T-cell (primary cell): ENCODE measurements at regions not wholly inside any gene's neighbourhood (a gene's known extent, or its start where the extent isn't known, plus 50 kb on each side); places are given as distances from the start of the nearest gene placed in this dataset.

Experiments
- ATAC-seq, 4 experiments: fragments of 200-7000 bp in 3 of 4; fragments of 150-1000 bp in 1 of 4; cut with Tn5 transposase; replicated peaks in 1 of 4; 1 replicate in 3 of 4; 2 replicates in 1 of 4; pipeline ENCODE4 v1.10.0; 2021; ENCODE audit warnings: moderate library complexity in 3 of 4, mild to moderate bottlenecking in 2 of 4, moderate number of reproducible peaks in 1 of 4
- CTCF ChIA-PET, 2 donors: fragments of 300-600 bp; sonication (Branson Sonifier 250); formaldehyde crosslinking; loops; one replicate each; lab custom pipeline; 2022; ENCODE audit warnings: antibody characterized with exemption in 2 of 2; lab: Charles Lee
- POLR2A ChIA-PET, 2 donors: fragments of 300-600 bp; sonication (Branson Sonifier 250); formaldehyde crosslinking; loops; one replicate each; lab custom pipeline; 2022; ENCODE audit warnings: antibody characterized with exemption in 2 of 2; lab: Charles Lee
- DNase-seq, 35 experiments: peaks; one replicate each; pipeline versions ENCODE4 v3.0.0 to v3.0.0-alpha.2; 2013 to 2023
- H3K27ac ChIP-seq: one replicate; pipeline ENCODE4 v1.5.1; 2013; ENCODE audit warnings: low read length
- H3K27me3 ChIP-seq, 2 experiments: replicated peaks in 1 of 2; 1 replicate in 1 of 2; 2 replicates in 1 of 2; pipeline versions ENCODE4 v1.6.1 to v1.7.0; 2013; ENCODE audit warnings: low read length in 1 of 2, mixed read lengths in 1 of 2; ENCODE audit not compliant: control insufficient read depth in 2 of 2, insufficient read depth in 2 of 2; ENCODE audit errors: extremely low read depth in 1 of 2
- H3K36me3 ChIP-seq, 2 donors: 1 replicate in 1 of 2; 2 replicates in 1 of 2; pipeline versions ENCODE4 v1.6.1 to v1.7.0; 2013; ENCODE audit warnings: low read length in 1 of 2; ENCODE audit not compliant: control insufficient read depth in 2 of 2, insufficient read depth in 1 of 2; ENCODE audit errors: extremely low read depth in 1 of 2
- H3K4me1 ChIP-seq, 2 experiments: 1 replicate in 1 of 2; 2 replicates in 1 of 2; pipeline versions ENCODE4 v1.6.1 to v1.7.0; 2013; ENCODE audit warnings: low read length in 2 of 2, mixed read lengths in 1 of 2; ENCODE audit not compliant: insufficient read depth in 2 of 2, control insufficient read depth in 1 of 2; ENCODE audit errors: extremely low read depth in 1 of 2
- H3K4me3 ChIP-seq, 2 donors: 1 replicate in 1 of 2; 2 replicates in 1 of 2; pipeline versions ENCODE4 v1.5.1 to v1.7.0; 2013; ENCODE audit warnings: mild to moderate bottlenecking in 2 of 2, low read length in 1 of 2, moderate library complexity in 1 of 2; ENCODE audit not compliant: control insufficient read depth in 1 of 2; ENCODE audit errors: extremely low read depth in 1 of 2
- H3K9me3 ChIP-seq: 2 replicates; pipeline ENCODE4 v1.7.0; 2013
- H3K27ac Mint-ChIP-seq, 2 donors: one replicate each; pipeline ENCODE4 v1.8.0; 2020 to 2021; ENCODE audit warnings: mild to moderate bottlenecking in 2 of 2, mixed read lengths in 2 of 2
- H3K27me3 Mint-ChIP-seq, 2 donors: one replicate each; pipeline ENCODE4 v1.8.0; 2021 to 2022; ENCODE audit warnings: mixed read lengths in 2 of 2
- H3K36me3 Mint-ChIP-seq: one replicate; pipeline ENCODE4 v1.8.0; 2021; ENCODE audit warnings: mixed read lengths
- H3K4me1 Mint-ChIP-seq, 3 donors: one replicate each; pipeline ENCODE4 v1.8.0; 2020 to 2022; ENCODE audit warnings: mixed read lengths in 3 of 3, mild to moderate bottlenecking in 1 of 3
- H3K4me3 Mint-ChIP-seq, 3 donors: one replicate each; pipeline ENCODE4 v1.8.0; 2020 to 2022; ENCODE audit warnings: mild to moderate bottlenecking in 3 of 3, mixed read lengths in 3 of 3, moderate library complexity in 3 of 3
- H3K9me3 Mint-ChIP-seq, 3 donors: one replicate each; pipeline ENCODE4 v1.8.0; 2020 to 2022; ENCODE audit warnings: mixed read lengths in 3 of 3
- WGBS: methylation state at CpG from one replicate; pipeline ENCODE4 v1.1.5; 2013; ENCODE audit warnings: missing lambda C conversion rate; ENCODE audit not compliant: insufficient coverage; 5-methylcytosine and 5-hydroxymethylcytosine counted together

DNA sequence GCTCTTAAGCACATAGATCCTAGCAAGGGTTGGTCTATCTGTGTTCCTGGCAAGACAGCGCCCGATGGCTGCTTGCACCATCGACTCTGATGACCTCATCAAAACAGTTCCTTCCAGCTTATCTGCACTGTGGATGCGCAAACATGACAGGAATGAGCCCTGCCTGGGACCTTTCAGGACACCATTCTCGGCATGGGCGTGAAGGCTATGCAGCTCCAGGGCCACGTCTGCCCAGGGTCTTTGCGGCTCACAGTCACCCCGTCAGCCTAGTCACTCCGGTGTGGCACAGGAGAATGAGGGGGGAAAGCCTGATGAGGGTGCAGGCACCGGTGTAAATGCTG is 147.8 kb upstream of the TWIST2 start:
- WGBS = 81% methylated on average over 11 of the region's 11 CpGs
- Mint-ChIP-seq H3K9me3 (no peaks in the 10 kb centered on the region), H3K27ac (no peak overlapping the region), H3K4me1 (no peaks in the 10 kb centered on the region), H3K4me3 (no peak overlapping the region), H3K27me3 (peaks cover 0 to 1% of the 10 kb centered on the region in 2 donors), H3K36me3 (no peaks in the 10 kb centered on the region)
- no peak overlapping the region for H3K27ac ChIP-seq
- no peaks in the 10 kb centered on the region for H3K36me3 ChIP-seq
- no peak overlapping the region for H3K4me3 ChIP-seq
- CTCF ChIA-PET = no interaction called here
- DNase-seq = no peak
- H3K4me1 ChIP-seq = no peaks in the 10 kb centered on the region
- ATAC-seq = no peak
- no peaks in the 10 kb centered on the region for H3K9me3 ChIP-seq
- peaks cover 0 to 5% of the 10 kb centered on the region in 2 experiments for H3K27me3 ChIP-seq
- POLR2A ChIA-PET = interaction anchor here in 1 of 2 donors (0.5 kb wide), 1 partner anchor 1502 kb away, joined by 4 read pairs; no protein-coding TSS in a partner anchor

DNA sequence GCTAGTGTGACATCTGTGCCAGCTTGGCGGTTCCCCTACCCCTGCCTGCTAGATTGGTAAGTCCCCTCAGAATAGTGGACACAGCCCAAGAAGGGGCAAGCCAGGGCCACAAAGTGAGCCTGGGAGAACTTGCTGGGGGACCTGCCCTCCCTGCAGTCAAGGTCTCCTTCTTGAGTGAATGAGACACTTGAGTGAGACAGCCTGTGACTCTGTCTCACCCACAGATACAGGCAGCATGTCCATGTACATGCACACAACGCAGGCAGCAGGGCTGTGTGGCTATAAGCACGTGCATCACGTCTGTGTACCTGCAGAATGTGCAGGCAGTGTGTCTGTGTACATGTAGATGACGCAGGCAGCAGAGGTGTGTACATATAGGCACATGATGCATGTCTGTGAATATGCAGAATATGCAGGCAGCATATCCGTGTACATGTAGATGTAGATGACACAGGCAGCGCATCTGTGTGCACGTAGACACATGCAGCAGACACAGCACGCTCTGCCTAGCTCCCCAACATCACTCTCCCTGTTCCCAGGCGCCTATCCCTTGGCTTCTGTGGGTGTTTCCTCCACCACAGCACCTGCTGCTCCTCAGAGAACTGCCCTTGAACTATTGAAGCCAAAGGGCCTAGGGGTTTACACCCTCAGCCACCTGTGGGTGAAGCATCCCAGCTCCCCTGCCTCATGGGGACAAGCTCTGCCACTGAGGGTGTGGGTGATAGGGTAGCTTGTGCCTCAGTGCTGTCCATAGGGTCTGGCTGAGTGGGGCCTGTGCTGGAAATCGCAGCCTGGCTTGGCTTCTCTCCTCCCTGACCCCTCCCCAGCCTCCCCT is 147.2 kb upstream of the TWIST2 start:
- CTCF ChIA-PET = no interaction called here

DNA sequence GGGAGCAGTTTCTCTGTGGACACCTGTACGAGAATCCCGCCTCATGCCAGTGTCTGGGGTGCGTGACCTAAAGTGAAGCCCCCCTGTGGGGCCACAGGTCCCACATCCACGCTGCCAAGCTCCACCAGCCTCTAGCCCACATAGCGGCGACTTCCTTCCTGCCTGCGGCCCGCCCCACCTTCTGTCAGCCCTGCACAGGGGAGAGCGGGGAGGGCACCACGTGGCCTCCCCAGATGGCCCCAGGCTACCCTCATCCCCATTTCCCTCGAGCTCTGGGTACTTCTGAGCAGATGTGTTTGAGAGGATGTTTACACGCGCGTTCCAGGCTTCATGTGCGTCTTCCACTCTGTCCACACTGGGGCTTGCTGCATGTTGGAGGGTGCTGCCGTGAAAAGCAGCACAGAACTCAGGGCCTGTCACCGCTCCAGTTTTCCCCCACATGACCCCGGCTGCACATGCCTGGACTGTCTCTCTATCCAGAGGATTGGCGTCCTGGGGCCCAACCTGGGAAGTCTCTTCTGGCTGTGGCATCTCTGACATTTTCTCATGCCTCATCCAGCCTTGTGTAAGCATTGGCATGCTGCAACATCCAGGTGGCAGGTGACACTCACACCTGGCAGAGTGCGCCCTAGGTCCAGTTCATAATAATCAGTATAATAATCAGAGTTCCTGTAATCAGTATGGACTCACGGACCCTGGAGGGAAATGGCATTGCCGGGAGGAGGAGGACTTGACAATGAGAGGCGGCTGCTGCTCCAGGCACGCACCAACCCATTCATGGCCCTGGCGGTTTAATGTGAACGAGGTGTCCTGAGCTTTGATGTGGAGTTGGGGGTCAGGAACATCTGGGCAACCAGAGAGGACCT is 146.3 kb upstream of the TWIST2 start:
- Histone ChIP-seq H3K4me1 (no peaks in the 10 kb centered on the region), H3K9me3 (no peaks in the 10 kb centered on the region), H3K27me3 (peaks cover 0 to 5% of the 10 kb centered on the region in 2 experiments), H3K36me3 (no peaks in the 10 kb centered on the region), H3K27ac (no peak overlapping the region), H3K4me3 (no peak overlapping the region)
- WGBS = 71% methylated on average over 21 of the region's 26 CpGs
- H3K4me1 Mint-ChIP-seq = no peaks in the 10 kb centered on the region
- no peak for DNase-seq
- H3K27me3 Mint-ChIP-seq = peaks cover 1 to 3% of the 10 kb centered on the region in 2 donors
- no peak for ATAC-seq
- H3K36me3 Mint-ChIP-seq = no peaks in the 10 kb centered on the region
- no peaks in the 10 kb centered on the region for H3K9me3 Mint-ChIP-seq
- POLR2A ChIA-PET = no interaction called here
- no peak overlapping the region for H3K4me3 Mint-ChIP-seq
- no peak overlapping the region for H3K27ac Mint-ChIP-seq
- CTCF ChIA-PET = no interaction called here

More for the DNA sequence above, 147.2 kb upstream of the TWIST2 start:
- no peaks in the 10 kb centered on the region for H3K9me3 ChIP-seq
- H3K27me3 ChIP-seq = peaks cover 0 to 5% of the 10 kb centered on the region in 2 experiments
- ATAC-seq (no peak), DNase-seq (no peak)
- H3K27me3 Mint-ChIP-seq = peaks cover 0 to 1% of the 10 kb centered on the region in 2 donors
- POLR2A ChIA-PET = no interaction called here
- H3K4me3 Mint-ChIP-seq = no peak overlapping the region
- no peaks in the 10 kb centered on the region for H3K36me3 ChIP-seq
- H3K27ac Mint-ChIP-seq = no peak overlapping the region
- H3K4me1 Mint-ChIP-seq = no peaks in the 10 kb centered on the region
- WGBS = 78% methylated on average over 10 of the region's 11 CpGs
- H3K4me1 ChIP-seq = no peaks in the 10 kb centered on the region
- no peak overlapping the region for H3K4me3 ChIP-seq
- no peaks in the 10 kb centered on the region for H3K9me3 Mint-ChIP-seq
- no peak overlapping the region for H3K27ac ChIP-seq
- no peaks in the 10 kb centered on the region for H3K36me3 Mint-ChIP-seq

DNA sequence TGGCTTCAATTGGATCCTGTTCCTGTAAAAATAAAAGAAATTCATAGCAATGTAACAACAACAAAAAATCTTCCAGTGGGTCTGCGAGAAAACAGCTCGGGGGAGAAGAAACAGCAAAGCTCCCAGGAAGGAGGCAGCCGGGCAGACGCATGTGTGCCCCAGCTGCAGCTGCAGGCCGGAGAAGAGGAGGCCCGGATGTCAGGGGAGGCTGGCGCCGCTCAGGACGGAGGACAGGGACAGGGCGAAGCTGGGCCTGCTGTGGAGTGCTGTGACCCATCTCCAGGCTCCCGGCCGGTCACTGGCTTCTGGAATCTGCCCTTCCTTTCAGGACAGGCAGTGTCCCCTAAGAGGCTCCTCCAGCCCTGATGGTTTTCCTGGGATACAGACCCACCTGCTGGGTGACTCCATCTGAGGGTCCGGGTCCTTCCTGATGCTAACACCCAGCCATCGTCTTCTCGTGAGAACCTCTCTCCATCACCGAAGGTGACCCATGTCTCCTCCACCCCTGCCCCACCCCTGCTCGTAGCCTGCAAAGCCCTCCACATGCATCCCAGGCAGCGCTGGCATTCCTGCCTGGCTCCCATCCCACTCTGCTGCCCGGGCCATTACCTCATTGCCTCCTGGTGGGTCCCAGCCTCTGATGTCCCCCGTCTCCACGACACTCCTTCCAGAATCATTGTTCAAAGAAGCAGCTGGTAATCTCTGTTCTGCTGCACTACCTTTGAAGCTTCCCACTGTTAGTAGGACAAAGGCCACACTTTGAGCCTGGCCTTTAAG is 145.4 kb upstream of the TWIST2 start:
- no peak overlapping the region for H3K4me3 Mint-ChIP-seq
- Histone ChIP-seq H3K36me3 (no peaks in the 10 kb centered on the region), H3K27ac (no peak overlapping the region), H3K4me1 (no peaks in the 10 kb centered on the region), H3K27me3 (peaks cover 0 to 5% of the 10 kb centered on the region in 2 experiments), H3K4me3 (no peak overlapping the region), H3K9me3 (no peaks in the 10 kb centered on the region)
- H3K4me1 Mint-ChIP-seq = no peaks in the 10 kb centered on the region
- no peaks in the 10 kb centered on the region for H3K9me3 Mint-ChIP-seq
- H3K27ac Mint-ChIP-seq = no peak overlapping the region
- H3K27me3 Mint-ChIP-seq = peaks cover 1 to 3% of the 10 kb centered on the region in 2 donors
- DNase-seq (no peak), ATAC-seq (no peak)
- ChIA-PET CTCF (no interaction called here), POLR2A (no interaction called here)
- H3K36me3 Mint-ChIP-seq = no peaks in the 10 kb centered on the region
- 87% methylated on average over 21 of the region's 21 CpGs for WGBS

DNA sequence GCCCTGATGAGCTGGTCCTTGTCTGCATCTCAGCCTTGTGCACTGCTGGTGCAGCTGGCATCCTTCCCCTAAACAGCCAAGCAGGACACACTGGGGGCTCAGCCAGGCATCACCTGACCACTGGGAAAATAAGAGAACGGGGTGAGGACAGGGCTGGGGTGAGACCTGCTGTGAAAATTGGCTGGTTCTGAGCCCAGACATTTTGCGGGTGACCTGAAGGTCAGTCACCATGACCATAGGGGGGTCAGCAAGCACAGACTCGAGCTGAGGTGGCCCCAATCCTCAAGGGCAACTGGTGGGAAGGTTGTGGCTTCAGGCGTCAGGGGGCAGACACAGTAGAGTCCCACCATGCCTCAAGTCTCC is 144.9 kb upstream of the TWIST2 start:
- Mint-ChIP-seq H3K27me3 (peaks cover 1 to 3% of the 10 kb centered on the region in 2 donors), H3K9me3 (no peaks in the 10 kb centered on the region), H3K36me3 (no peaks in the 10 kb centered on the region), H3K4me1 (no peaks in the 10 kb centered on the region), H3K4me3 (no peak overlapping the region), H3K27ac (no peak overlapping the region)
- Histone ChIP-seq H3K27me3 (peaks cover 0 to 5% of the 10 kb centered on the region in 2 experiments), H3K4me3 (no peak overlapping the region), H3K9me3 (no peaks in the 10 kb centered on the region), H3K36me3 (no peaks in the 10 kb centered on the region), H3K27ac (no peak overlapping the region), H3K4me1 (no peaks in the 10 kb centered on the region)
- POLR2A ChIA-PET = no interaction called here
- CTCF ChIA-PET = no interaction called here
- no peak for DNase-seq
- ATAC-seq = no peak
- 64% methylated on average over 4 of the region's 4 CpGs for WGBS

DNA sequence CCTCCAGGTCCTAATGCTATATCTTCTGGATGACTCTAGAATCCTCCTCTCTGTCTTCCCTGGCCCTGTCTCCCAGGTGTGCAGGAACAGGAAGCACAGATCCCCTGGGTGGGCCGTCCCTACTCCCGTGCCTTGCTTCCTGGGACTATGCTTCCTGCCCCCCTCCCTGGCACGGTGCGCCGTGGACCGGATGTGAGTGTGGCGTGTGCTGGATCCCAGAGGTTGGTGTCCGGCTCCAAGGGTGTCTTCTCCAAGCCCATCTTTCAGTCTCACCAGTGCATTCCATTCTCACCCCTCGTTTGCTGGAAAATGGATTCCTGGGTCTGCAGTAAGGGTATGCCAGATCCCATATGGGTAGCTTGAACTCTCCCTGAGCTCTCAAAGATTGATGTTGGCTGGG is 144.4 kb upstream of the TWIST2 start:
- H3K27me3 Mint-ChIP-seq = peaks cover 2 to 4% of the 10 kb centered on the region in 2 donors
- H3K9me3 ChIP-seq = no peaks in the 10 kb centered on the region
- POLR2A ChIA-PET = no interaction called here
- H3K36me3 ChIP-seq = no peaks in the 10 kb centered on the region
- WGBS = 82% methylated on average over 7 of the region's 9 CpGs
- peaks cover 0 to 5% of the 10 kb centered on the region in 2 experiments for H3K27me3 ChIP-seq
- H3K9me3 Mint-ChIP-seq = no peaks in the 10 kb centered on the region
- ATAC-seq (no peak), DNase-seq (no peak)
- H3K4me3 ChIP-seq = no peak overlapping the region
- no peak overlapping the region for H3K27ac ChIP-seq
- no peak overlapping the region for H3K4me3 Mint-ChIP-seq
- CTCF ChIA-PET = no interaction called here
- no peaks in the 10 kb centered on the region for H3K4me1 ChIP-seq
- no peaks in the 10 kb centered on the region for H3K36me3 Mint-ChIP-seq
- no peak overlapping the region for H3K27ac Mint-ChIP-seq
- H3K4me1 Mint-ChIP-seq = no peaks in the 10 kb centered on the region
